Tibial nerve (tissue), 4 donors: ENCODE measurements at regions not wholly inside any gene's neighbourhood (a gene's known extent, or its start where the extent isn't known, plus 50 kb on each side); places are given as distances from the start of the nearest gene placed in this dataset.

Experiments
- CTCF ChIP-seq, 5 experiments: fragments of 200-600 bp in 3 of 5; fragments of 450-650 bp in 2 of 5; sonication (generic) in 3 of 5; IDR thresholded peaks; one replicate each; pipeline ENCODE4 v1.5.1; 2016 to 2019; ENCODE audit warnings: antibody characterized with exemption in 5 of 5, mild to moderate bottlenecking in 3 of 5, moderate library complexity in 2 of 5
- EP300 ChIP-seq, 2 donors: sonication (generic); formaldehyde crosslinking; IDR thresholded peaks; one replicate each; pipeline ENCODE4 v1.6.1; 2017; ENCODE audit warnings: antibody characterized with exemption in 2 of 2, mild to moderate bottlenecking in 1 of 2

- TF ChIP-seq CTCF (IDR thresholded peaks at IDR 0.05), result no peak
- no peak for TF ChIP-seq EP300 (IDR thresholded peaks at IDR 0.05)
Measured at GRCh38 chr2:23198316-23199114, 186.5 kb upstream of the KLHL29 start.
